ENCODE measurements at regions not wholly inside any gene's neighbourhood (a gene's known extent, or its start where the extent isn't known, plus 50 kb on each side); places are given as distances from the start of the nearest gene placed in this dataset.

DNA sequence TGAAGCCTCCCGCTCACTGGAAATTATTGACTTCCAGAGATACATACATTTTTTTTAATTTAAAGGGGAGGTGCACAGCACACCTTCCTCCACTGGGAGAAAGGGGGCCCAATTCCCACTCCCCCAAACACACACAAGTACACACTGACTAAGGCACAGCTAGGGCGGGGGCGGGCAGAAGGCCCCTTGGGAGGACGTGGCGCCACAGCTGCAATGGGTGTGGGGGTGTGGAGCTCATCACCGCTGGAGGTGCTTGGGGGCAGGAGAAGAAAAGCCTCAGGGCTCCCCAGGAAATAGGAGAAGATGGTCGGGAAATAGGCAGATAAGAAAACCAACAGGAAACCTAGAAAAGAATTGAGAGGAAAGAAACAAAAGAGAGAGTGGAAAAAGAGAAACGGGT, 127.3 kb upstream of the FAM98A start:
- H3K36me3 ChIP-seq, result no peaks in the 10 kb centered on the region
- no peaks in the 10 kb centered on the region for H3K4me1 ChIP-seq
- H3K27ac ChIP-seq, result no peak overlapping the region
- no peaks in the 10 kb centered on the region for H3K9me3 ChIP-seq
- H3K27me3 ChIP-seq, result no peaks in the 10 kb centered on the region
- no peak overlapping the region for H3K4me3 ChIP-seq
- intact Hi-C loops (cut with DNase I; ENCODE audit: low total_unique reads), result no loop called here
- no peak for DNase-seq
- TF ChIP-seq, protein P1, sequence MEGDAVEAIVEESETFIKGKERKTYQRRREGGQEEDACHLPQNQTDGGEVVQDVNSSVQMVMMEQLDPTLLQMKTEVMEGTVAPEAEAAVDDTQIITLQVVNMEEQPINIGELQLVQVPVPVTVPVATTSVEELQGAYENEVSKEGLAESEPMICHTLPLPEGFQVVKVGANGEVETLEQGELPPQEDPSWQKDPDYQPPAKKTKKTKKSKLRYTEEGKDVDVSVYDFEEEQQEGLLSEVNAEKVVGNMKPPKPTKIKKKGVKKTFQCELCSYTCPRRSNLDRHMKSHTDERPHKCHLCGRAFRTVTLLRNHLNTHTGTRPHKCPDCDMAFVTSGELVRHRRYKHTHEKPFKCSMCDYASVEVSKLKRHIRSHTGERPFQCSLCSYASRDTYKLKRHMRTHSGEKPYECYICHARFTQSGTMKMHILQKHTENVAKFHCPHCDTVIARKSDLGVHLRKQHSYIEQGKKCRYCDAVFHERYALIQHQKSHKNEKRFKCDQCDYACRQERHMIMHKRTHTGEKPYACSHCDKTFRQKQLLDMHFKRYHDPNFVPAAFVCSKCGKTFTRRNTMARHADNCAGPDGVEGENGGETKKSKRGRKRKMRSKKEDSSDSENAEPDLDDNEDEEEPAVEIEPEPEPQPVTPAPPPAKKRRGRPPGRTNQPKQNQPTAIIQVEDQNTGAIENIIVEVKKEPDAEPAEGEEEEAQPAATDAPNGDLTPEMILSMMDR (IDR thresholded peaks at IDR 0.05), result no peak
- TF ChIP-seq POLR2A (IDR thresholded peaks at IDR 0.05), result no peak

DNA sequence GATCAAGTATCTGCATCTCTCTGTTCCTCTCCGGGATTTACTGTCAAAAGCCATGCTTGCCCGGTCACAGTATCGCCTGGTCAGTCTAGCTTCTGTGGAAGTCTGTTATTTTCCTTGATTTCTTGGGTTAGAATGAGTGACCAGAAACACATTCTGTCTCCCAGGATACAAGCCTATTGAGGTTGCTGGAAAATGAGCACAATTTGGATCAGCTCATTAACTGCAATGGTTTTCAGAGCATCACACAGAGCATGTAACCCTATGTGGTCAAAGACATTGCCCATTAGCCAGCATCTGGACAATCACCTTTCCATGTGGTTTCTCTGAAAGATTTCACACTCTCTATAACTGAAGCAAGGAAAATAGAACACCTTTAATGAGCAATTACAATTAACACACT, 124.2 kb upstream of the FAM98A start:
- no peaks in the 10 kb centered on the region for H3K4me1 ChIP-seq
- H3K36me3 ChIP-seq, result no peaks in the 10 kb centered on the region
- no peak overlapping the region for H3K27ac ChIP-seq
- DNase-seq, result no peak
- TF ChIP-seq, protein P1 (IDR thresholded peaks at IDR 0.05), result no peak
- no peak for TF ChIP-seq POLR2A (IDR thresholded peaks at IDR 0.05)
- H3K4me3 ChIP-seq, result no peak overlapping the region
- H3K9me3 ChIP-seq, result no peaks in the 10 kb centered on the region
- no peaks in the 10 kb centered on the region for H3K27me3 ChIP-seq
- intact Hi-C loops (cut with DNase I; ENCODE audit: low total_unique reads), result no loop called here

DNA sequence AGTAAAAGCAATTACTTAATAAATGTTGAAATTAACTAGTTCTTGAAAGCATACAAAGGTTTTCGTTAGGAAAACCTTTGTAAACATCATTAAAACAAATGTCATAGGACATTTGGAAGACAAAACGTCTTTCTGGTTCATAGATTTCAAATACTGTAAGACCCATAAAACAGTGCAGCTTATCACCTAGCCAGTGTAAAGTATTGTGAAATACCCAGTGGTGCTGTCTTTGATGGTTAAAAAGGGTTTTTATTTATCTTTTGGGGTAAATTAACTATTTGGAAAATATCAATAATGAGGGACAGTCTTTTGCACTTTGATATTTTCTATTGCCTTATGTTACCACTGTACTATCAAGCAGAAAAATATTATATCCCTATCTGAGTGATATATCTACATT, 120.0 kb upstream of the FAM98A start:
- Histone ChIP-seq H3K4me3 (no peak overlapping the region), H3K9me3 (no peaks in the 10 kb centered on the region), H3K27me3 (no peaks in the 10 kb centered on the region), H3K27ac (no peak overlapping the region), H3K4me1 (no peaks in the 10 kb centered on the region), H3K36me3 (no peaks in the 10 kb centered on the region)
- no peak for DNase-seq
- TF ChIP-seq, protein P1 (IDR thresholded peaks at IDR 0.05), result no peak
- no peak for TF ChIP-seq POLR2A (IDR thresholded peaks at IDR 0.05)
- intact Hi-C loops (cut with DNase I; ENCODE audit: low total_unique reads), result no loop called here

- no peak for TF ChIP-seq POLR2A (IDR thresholded peaks at IDR 0.05)
- TF ChIP-seq, protein P1 (IDR thresholded peaks at IDR 0.05), result no peak
- intact Hi-C loops (cut with DNase I; ENCODE audit: low total_unique reads), result no loop called here
Observed at GRCh38 chr2:33712674-33713073, 113.6 kb upstream of the FAM98A start.

DNA sequence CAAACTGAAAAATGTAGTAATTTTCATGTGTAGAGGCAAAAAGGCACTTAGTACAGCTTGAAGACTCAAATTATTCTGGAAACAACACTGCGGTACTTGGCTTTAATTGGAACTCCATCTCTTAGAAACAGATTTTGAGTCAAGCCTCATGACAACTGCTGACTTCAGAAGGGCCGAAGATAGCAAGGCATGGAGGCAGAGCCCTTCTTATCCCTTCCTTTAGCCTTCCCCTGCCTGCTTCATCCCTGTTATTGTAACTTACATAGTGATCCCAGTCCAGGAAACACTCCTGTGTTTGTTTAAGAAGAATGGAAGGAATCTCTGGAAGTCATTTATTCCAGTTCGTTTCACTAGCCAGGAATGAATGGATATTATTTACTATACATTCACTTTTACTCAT, 110.9 kb upstream of the FAM98A start:
- H3K27me3 ChIP-seq, result no peaks in the 10 kb centered on the region
- intact Hi-C loops (cut with DNase I; ENCODE audit: low total_unique reads), result no loop called here
- no peak for DNase-seq
- no peak overlapping the region for H3K27ac ChIP-seq
- H3K36me3 ChIP-seq, result no peaks in the 10 kb centered on the region
- no peaks in the 10 kb centered on the region for H3K9me3 ChIP-seq
- no peak overlapping the region for H3K4me3 ChIP-seq
- no peaks in the 10 kb centered on the region for H3K4me1 ChIP-seq
- TF ChIP-seq POLR2A (IDR thresholded peaks at IDR 0.05), result no peak
- TF ChIP-seq, protein P1 (IDR thresholded peaks at IDR 0.05), result no peak

More at GRCh38 chr2:33712674-33713073, 113.6 kb upstream of the FAM98A start:
- Histone ChIP-seq H3K4me1 (no peaks in the 10 kb centered on the region), H3K27ac (no peak overlapping the region), H3K27me3 (no peaks in the 10 kb centered on the region), H3K9me3 (no peaks in the 10 kb centered on the region), H3K4me3 (no peak overlapping the region), H3K36me3 (no peaks in the 10 kb centered on the region)
- DNase-seq, result no peak

Measured in uterus (tissue), 3 donors.